NCI-H526 (cell line): ENCODE measurements at regions not wholly inside any gene's neighbourhood (a gene's known extent, or its start where the extent isn't known, plus 50 kb on each side); places are given as distances from the start of the nearest gene placed in this dataset.
A peak's percentile ranks its signal among the peaks of the same experiment; 100 is the strongest.
"Not testable (repeated sequence)": the region's sequence is repeated elsewhere in the genome, so short reads cannot be mapped to it uniquely, and the experiment has no call there.

Source experiments
- DNase-seq, 2 experiments: peaks; one replicate each; lab custom pipeline; 2025; lab: John Stamatoyannopoulos, UW

- DNase-seq: no peak
Observed at GRCh38 chr10:52952391-52953055, 179.9 kb upstream of the MBL2 start.

- DNase-seq: peak; percentile 2 to 45
Observed at GRCh38 chr10:52951824-52952223, 179.2 kb upstream of the MBL2 start.

GRCh38 chr10:52950578-52950977, 178.0 kb upstream of the MBL2 start:
- no peak for DNase-seq

- DNase-seq: peak in 1 of 2 experiments; percentile 1
Observed at GRCh38 chr10:52949899-52950298, 177.3 kb upstream of the MBL2 start.

GRCh38 chr10:52946486-52946885, 173.9 kb upstream of the MBL2 start:
- no peak for DNase-seq

- DNase-seq: not testable (repeated sequence)
Observed at GRCh38 chr10:52945521-52945920, 172.9 kb upstream of the MBL2 start.

- DNase-seq: no peak
Observed at GRCh38 chr10:52940921-52941320, 168.3 kb upstream of the MBL2 start.

- DNase-seq: no peak
Observed at GRCh38 chr10:52939894-52940293, 167.3 kb upstream of the MBL2 start.

GRCh38 chr10:52933748-52934147, 161.2 kb upstream of the MBL2 start:
- DNase-seq: no peak

GRCh38 chr10:52927678-52928077, 155.1 kb upstream of the MBL2 start:
- DNase-seq: no peak

GRCh38 chr10:52923520-52923919, 150.9 kb upstream of the MBL2 start:
- DNase-seq: no peak

GRCh38 chr10:52918714-52919305, 146.2 kb upstream of the MBL2 start:
- DNase-seq: no peak

- DNase-seq: no peak
Observed at GRCh38 chr10:52915391-52915790, 142.8 kb upstream of the MBL2 start.

- no peak for DNase-seq
Observed at GRCh38 chr10:52911163-52911562, 138.6 kb upstream of the MBL2 start.

- DNase-seq: no peak
Observed at GRCh38 chr10:52908478-52908877, 135.9 kb upstream of the MBL2 start.

GRCh38 chr10:52906046-52906445, 133.5 kb upstream of the MBL2 start:
- DNase-seq: no peak

- no peak for DNase-seq
Observed at GRCh38 chr10:52903397-52903938, 130.9 kb upstream of the MBL2 start.

- no peak for DNase-seq
Observed at GRCh38 chr10:52900593-52900992, 128.0 kb upstream of the MBL2 start.

- DNase-seq: no peak
Observed at GRCh38 chr10:52897162-52897561, 124.6 kb upstream of the MBL2 start.

GRCh38 chr10:52895059-52895458, 122.5 kb upstream of the MBL2 start:
- no peak for DNase-seq

GRCh38 chr10:52890281-52890680, 117.7 kb upstream of the MBL2 start:
- no peak for DNase-seq

- no peak for DNase-seq
Observed at GRCh38 chr10:52889611-52890010, 117.0 kb upstream of the MBL2 start.

- peak in 1 of 2 experiments; percentile 39 for DNase-seq
Observed at GRCh38 chr10:52883996-52884871, 111.7 kb upstream of the MBL2 start.
